ENCODE measurements at regions not wholly inside any gene's neighbourhood (a gene's known extent, or its start where the extent isn't known, plus 50 kb on each side); places are given as distances from the start of the nearest gene placed in this dataset.

DNA sequence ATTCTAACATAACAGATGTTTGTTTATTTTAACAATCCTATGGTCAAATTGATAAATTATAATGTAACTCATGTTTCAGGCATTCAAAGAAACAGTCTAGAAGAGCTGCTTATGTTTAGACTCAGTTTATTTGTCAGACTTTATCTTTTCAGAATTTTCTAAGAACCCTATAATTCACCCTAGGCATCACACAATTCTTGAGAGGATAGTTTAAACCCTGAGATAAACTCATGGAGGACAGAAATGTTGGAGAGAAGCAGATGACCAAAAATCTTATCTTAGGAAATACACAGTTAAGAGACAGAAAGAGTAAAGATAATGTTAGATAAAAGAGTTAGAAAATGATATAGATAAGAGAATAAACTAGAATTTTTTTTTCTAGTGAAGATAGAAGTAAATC lies 1185.7 kb upstream of the SLC10A2 start:
- DNase-seq, result no peak

DNA sequence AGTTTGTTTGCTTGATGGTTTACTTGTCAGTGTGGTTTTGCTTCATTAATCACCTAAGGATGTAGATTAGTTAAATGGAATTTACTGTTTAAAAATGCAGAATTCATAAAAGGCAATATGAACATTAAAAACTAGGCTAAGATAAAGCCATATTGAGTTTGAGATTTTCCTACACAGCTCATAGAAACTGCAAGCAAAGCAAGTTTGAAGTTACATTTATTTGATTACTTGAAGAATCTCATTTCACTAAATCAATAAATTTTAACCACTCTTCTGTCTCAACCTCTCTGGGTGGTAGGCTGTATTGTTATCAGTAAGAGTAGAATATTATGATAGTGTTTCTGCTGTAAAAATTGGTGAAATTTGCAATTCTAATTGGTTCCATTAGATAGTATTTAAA lies 1180.7 kb upstream of the SLC10A2 start:
- no peak for DNase-seq

DNA sequence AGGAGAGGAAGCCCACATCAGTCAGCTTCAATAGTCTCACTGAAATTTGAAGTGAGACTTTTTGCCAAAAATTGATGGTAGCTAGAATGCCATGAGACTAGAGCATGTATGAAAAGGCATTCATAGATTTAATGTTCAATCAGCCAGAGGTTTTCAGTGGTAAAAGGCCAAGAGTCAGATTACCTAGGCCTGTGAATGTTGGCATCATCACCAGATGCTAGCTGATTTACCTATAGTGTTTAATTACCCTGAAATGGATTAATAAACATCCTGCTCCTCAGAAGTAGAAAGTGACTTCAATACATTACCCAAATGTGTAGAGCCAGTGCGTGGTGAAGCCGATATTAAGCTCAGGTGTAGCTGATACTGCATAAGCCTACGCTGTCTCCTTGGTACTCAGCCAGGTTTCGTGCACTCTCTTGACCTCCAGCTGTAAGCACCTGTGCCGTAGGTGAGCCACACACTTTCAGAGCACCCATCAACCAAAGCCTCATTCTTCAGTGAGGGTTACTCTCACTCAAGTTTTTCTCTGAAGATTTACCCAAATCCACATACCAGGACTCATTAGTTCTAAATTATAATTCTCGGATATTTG lies 1140.3 kb upstream of the SLC10A2 start:
- DNase-seq, result no peak

DNA sequence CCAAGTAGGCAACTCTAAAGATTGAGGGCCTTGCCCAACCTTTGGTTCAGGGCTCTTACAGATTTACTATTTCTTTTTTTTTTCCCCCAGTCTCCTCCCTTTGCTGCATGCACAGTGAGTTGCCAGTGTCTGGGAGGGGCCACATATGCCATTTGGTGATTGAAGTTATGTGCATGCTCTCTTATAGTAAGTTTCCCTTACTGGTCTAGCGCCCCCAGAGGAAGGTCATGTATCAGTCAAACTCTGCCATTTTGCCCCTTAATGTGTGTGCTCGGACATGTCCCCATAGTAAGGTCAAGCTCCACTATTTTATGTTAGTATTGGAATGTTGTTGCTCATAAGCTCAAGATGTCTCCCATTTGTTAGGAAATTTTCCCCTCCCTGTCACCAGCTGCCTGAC lies 1138.0 kb upstream of the SLC10A2 start:
- DNase-seq, result no peak

DNA sequence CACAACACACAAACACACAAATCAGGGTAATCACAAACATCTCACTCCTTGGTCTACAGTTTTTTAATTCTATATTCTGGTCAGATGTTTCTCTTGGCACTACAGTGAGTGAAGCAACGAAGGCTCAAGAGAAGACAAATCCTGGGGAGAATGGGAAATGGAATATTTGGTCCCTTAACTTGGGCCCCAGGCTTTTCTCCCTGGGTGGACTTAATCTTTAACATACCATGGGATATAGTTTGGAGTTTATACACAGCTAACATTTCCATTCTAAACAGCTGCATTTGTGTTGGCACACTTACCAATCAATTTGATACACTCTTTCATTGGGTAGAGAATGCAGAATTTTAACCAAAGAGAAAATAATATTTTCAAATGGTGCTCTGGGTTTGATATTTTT lies 1132.6 kb upstream of the SLC10A2 start:
- DNase-seq, result no peak

GRCh38 chr13:104196611-104197010 lies 1130.4 kb upstream of the SLC10A2 start:
- no peak for DNase-seq

DNA sequence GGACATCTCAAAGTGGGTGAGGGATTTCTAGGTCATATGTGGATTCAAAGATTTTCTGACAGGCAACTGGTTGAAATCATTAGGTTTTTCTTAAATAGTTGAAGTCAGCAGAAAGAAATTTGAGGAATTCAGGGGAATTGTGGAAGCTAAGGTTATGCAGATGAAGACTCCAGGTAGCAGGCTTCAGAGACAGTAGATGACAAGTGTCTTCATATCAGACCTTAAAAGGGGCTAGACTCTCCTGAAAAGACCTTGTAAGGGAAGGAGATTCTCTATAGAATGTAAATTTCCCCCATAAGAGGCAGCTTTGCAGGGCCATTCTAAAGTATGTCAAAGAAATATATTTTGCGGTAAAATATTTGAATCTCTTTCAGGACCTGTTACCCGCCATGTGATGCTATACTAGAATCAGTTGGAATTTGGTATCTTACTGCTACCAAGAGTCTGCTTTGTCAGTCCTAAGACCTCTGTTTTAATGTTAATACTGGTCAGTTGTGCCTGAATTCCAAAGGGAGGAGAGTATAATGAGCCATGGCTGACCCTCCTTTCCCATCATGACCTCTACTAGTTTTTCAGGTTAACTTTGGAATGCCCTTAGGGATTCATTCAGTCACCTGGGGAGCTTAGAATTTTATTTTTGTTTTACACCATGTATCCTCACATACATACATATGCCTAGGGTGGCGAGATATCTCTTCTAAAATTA lies 1115.5 kb upstream of the SLC10A2 start:
- no peak for DNase-seq

GRCh38 chr13:104170980-104171555 lies 1104.9 kb upstream of the SLC10A2 start:
- DNase-seq, result no peak

GRCh38 chr13:104163866-104164630 lies 1097.8 kb upstream of the SLC10A2 start:
- no peak for DNase-seq

DNA sequence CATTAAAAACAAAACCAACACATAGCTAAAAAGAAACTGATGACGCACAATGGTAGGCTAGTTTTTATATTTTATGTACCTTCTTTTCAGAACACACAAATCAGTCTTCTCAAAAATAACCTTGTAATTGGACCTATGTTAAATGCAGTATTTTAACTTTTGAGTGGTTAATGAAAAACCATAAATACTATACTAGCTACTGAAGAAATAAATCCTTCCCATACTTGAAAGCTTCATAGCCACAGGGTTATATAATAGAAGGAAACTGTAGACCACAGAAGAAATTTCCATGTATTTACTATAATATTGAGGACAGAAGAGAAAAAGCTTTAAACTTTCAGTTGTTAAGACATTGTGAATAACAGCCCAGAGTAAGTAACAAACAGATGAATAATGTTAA lies 1094.3 kb upstream of the SLC10A2 start:
- no peak for DNase-seq

DNA sequence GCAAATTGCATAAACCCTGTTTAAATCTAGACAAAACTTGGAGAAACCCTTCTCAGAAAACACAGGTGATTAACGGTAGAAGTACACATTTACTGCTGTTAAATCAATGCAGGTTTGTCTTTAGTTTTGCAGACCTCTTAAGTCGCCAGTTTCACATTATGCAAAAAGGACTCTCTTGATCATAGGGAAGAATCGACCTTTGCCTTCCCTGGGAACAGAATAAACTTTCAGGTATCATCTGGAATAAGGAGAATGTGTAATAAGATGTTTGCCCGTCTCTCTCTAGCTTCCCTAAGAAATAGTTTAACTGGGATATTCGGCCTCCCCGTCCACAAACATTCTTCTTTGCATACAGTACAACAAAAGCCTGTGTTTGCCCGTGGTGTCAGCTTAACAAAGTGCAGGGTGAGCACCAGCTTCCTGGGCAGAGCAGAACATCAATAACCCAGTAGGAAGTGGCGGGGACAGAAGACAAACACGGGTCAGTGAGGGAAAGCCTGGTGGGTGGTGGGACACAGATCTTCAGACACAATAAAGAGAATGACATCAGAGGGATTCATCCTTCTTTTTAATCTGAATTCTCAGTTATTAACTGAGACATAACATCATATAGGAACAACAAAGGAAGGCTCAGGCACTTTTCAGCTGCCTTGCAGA lies 1077.7 kb upstream of the SLC10A2 start:
- DNase-seq, result no peak

DNA sequence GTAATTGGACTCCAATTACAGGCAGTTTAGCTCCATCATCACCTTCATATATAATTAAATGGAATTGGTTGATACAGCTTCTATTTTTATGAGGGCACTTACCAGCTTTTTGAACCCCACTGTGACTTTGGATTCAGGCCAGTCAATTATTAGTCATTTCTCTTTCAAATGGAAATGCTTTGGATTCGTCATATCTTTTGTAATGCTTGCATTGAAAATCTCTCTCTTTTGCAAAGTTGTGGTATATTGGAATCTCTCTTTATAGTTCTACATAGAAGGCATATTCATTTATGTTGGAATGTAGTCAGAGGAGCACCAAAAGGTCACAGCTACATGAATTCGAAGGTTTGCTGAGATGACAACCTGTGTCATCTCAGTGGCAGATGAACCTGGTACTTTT lies 1074.3 kb upstream of the SLC10A2 start:
- DNase-seq, result no peak

DNA sequence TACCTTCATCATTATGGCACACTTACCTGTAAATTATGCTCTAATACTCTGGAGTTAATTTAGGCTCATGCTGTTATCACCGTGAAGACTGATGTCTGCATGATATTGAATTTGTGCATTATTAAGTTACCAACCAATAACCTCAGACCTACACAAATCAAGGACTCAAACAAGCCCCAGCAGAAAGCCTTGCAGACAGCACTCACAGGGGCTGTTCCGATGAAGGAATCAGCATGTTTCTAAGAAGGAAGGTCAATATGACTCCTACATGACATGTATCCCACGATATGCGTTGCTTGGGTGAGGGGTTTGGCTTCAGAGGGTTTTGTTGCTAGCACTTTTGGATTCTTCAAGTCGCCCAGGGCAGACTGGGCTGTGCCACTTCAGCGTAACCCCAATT lies 1071.2 kb upstream of the SLC10A2 start:
- DNase-seq, result no peak

DNA sequence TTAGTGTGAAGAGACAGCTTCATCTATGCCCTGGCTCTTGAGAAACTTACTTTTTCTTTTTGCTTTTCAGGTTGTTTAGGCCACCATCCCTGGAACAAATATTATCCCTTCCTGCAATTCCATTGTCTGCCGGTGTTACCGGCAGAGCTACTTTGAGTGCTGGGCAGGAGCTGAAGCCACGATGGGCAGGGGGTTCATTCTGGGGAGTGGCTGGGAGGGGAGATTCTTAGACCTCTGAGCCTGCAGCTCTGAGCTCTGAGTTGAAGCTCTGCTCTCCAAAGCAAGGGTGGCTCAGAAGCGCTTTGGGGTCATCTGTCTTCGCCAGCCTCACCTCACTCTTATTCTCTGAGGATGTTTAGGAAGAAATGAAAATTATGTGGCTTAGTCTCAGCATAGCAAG lies 1066.6 kb upstream of the SLC10A2 start:
- no peak for DNase-seq

DNA sequence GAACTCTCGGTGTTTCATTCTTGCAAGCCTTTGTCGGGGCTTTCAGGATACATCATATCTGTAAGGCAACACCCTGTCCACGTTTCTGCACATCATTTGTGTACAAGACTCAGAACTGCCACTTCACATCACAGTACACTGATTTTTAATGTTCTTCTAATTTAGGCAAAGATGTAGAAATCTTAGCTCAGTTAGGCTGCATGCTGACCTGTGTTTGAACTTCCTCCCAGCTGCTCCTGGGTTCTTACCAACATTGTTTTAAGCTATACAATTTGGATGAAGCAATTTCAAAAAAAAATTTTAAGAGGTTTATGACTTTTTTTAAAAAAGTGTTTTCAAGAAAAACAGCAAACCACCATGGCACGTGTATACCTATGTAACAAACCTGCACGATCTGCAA lies 1047.9 kb upstream of the SLC10A2 start:
- DNase-seq, result no peak

DNA sequence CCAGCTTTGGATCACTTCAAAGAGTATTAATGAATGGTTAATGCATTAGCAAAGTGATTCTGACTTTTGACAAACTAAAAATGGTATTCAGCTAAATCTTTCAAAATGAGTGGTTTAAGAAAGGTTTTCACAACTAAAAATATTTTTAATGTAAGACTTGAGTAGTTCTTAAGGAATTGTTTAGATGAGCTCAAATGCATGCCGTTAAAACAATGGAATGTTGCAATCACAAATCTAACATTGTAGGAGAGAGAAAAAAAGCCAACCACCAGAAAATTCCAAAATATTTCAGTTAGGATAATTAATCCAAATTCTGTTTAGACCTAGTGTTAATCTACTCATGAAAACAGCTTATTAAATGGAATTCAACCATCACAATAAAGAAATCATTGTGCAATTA lies 1044.8 kb upstream of the SLC10A2 start:
- DNase-seq, result no peak

- no peak for DNase-seq
These were observed 1040.6 kb upstream of the SLC10A2 start for GRCh38 chr13:104106705-104107393.

DNA sequence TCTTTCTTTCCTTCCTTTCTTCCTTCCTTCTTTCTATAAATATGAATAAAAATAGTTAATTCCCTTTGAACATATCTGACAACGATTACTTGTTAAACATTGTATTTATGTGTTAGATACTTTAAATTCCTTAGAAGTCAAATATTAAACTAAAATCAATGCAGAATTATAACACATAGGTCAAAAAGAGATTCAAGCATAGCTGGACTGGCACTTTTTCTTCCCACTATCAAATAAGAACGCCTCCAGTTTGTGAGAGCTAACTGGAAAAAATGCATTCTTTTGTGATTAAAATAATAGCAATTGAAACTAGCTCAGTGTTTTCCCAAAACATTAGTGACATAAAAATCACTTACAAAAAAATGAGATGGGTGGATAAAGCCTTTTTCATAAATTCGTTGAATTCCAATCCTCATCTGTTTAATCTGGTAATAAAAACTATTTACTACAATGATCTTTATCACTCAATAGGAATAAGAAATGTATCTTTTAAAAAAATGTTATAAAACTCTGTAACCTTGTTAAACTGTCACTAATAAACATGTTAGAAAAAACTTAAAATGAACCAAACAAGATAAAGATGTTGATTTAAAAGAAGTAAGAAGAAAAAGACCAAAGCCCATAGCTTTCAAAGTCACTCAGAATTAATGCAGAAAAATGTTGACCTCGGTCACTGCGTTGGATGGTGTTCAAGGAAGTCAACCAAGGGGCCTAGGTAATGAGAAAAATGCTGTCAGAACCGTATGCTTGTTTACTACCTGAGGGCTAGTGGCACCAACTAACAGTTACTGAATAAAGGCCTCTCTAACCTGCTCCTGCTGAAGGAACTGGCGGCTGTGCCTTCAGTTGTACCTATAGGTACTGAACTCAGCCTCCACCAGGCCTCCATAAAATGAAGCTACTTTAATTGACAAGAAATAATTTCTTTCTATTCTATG lies 1039.5 kb upstream of the SLC10A2 start:
- no peak for DNase-seq

DNA sequence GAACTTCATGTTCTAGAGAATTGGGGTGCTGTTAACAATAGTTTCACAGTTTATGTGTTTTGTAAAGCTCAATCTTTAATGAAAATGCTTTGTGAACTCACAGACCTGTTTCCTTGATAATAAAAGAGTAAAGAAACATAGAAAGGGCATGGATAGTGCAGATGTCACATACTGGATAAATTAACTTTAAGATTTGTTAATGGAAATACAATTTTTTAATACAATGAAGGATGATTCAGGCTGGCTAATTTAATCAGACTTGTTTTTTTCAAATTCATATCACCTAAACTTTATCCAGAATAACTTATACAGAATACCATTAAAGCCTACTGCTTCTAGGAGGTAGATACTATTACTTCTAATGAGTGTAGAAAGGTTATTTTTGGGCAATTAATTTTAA lies 1033.5 kb upstream of the SLC10A2 start:
- no peak for DNase-seq

DNA sequence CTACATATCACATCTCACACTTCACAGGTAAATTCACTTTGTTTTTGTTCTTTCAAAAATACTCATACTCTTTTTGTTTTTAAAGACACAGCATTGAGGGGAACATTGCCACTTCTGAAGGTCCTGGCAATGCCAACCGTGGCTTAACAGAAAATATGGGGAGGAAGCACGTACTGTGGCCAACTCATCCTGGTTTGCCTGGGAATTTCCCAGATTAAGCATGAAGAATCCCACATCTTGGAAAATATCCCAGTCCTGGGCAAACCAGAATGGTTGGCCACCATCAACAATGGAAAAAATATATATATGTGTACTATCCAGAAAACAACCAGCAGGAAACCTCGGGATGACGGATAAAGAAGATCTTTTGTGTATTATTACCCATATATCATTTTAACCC lies 1032.2 kb upstream of the SLC10A2 start:
- DNase-seq, result no peak

GRCh38 chr13:104086759-104087158 lies 1020.5 kb upstream of the SLC10A2 start:
- DNase-seq, result no peak

DNA sequence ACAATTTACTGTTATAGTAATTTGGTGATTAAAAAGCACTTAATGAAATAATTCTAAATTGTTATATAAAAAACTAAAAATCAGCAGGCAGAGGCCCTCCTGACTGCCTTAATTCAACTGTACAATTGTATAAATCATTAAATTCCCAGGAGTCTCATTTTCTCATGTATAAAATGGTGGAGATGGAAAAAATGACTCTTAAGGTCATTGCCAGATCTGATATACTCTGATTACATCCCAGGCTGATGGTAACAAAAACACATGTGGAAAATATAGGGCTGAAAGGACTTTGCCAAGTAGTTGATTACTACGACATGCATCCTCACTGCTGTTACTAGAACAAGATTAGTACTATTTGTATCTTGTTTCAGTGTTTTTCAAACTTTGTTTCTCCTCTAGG lies 1020.0 kb upstream of the SLC10A2 start:
- no peak for DNase-seq
